K562 (cell line): ENCODE measurements at regions not wholly inside any gene's neighbourhood (a gene's known extent, or its start where the extent isn't known, plus 50 kb on each side); places are given as distances from the start of the nearest gene placed in this dataset.

ENCODE experiments used
- ATAC-seq: fragments of 200-7000 bp; cut with Tn5 transposase; 3 replicates; pipeline ENCODE4 v1.9.1; 2020; ENCODE audit warnings: moderate library complexity
- BruUV-seq: library from RNA; stranded (reverse); fragments of 400-500 nt; replicated peaks from 2 replicates; lab custom pipeline; 2021; lab: Mats Ljungman, UMichigan
- CTCF ChIA-PET: fragments of 300-600 bp; formaldehyde crosslinking; extraction: SDS; loops from one replicate; lab custom pipeline; 2021; ENCODE audit warnings: low intra/inter-chr PET ratio; lab: Yijun Ruan, JAX
- POLR2A ChIA-PET: fragments of 300-600, 350-650 bp; sonication (Branson Sonifier 250); formaldehyde crosslinking; extraction: SDS; loops from one replicate; lab custom pipeline; 2021; ENCODE audit warnings: antibody characterized with exemption, inconsistent platforms; lab: Yijun Ruan, JAX
- DNase-seq, 4 experiments: peaks; one replicate each; pipeline versions ENCODE4 v3.0.0 to v3.0.0-alpha.2; 2011 to 2018; ENCODE audit warnings: low spot score in 3 of 4, mixed read lengths in 3 of 4; ENCODE audit errors: extremely low read depth in 1 of 4
- FAIRE-seq: peaks from 2 replicates; lab custom pipeline; 2011; peaks lifted over from hg19 to GRCh38; lab: Jason Lieb, UNC
- H2AFZ ChIP-seq: 2 replicates; pipeline ENCODE4 v1.6.0; 2011; ENCODE audit warnings: low read depth, low read length, control low read depth, inconsistent platforms
- H3K27ac ChIP-seq: fragments of 200-600 bp; 3 replicates; pipeline ENCODE4 v1.8.0; 2011; ENCODE audit warnings: low read depth, mild to moderate bottlenecking, control low read depth, inconsistent platforms, low read length, moderate library complexity, mixed read lengths; ENCODE audit errors: extremely low read depth
- H3K27me3 ChIP-seq, 2 experiments: fragments of 300-600 bp in 1 of 2; 2 replicates in 1 of 2; 3 replicates in 1 of 2; pipeline versions ENCODE4 v1.6.0 to v1.8.0; 2011; ENCODE audit warnings: inconsistent platforms in 2 of 2, low read length in 2 of 2, mild to moderate bottlenecking in 1 of 2, mixed read lengths in 1 of 2, moderate library complexity in 1 of 2; ENCODE audit not compliant: control insufficient read depth in 2 of 2, insufficient read depth in 2 of 2
- H3K36me3 ChIP-seq: fragments of 300-600 bp; 3 replicates; pipeline ENCODE4 v1.8.0; 2011; ENCODE audit warnings: mild to moderate bottlenecking, low read length, inconsistent platforms; ENCODE audit not compliant: control insufficient read depth, insufficient read depth
- H3K4me1 ChIP-seq, 2 experiments: fragments of 200-600 bp in 1 of 2; replicated peaks in 1 of 2; 2 replicates in 1 of 2; 3 replicates in 1 of 2; pipeline versions ENCODE4 v1.5.1 to v1.8.0; 2011; ENCODE audit warnings: inconsistent platforms in 2 of 2, low read length in 2 of 2, mild to moderate bottlenecking in 1 of 2, mixed read lengths in 1 of 2, moderate library complexity in 1 of 2; ENCODE audit not compliant: control insufficient read depth in 2 of 2, insufficient read depth in 2 of 2
- H3K4me2 ChIP-seq: 2 replicates; pipeline ENCODE4 v1.6.1; 2011; ENCODE audit warnings: low read length, control low read depth, inconsistent platforms, mixed read lengths; ENCODE audit not compliant: insufficient read depth
- H3K4me3 ChIP-seq: fragments of 200-600 bp; sonication (generic), shearing (Covaris generic); 2 replicates; pipeline ENCODE4 v1.5.1; 2016; ENCODE audit warnings: control low read depth, inconsistent platforms
- H3K79me2 ChIP-seq: fragments of 200-600 bp; 3 replicates; pipeline ENCODE4 v1.8.0; 2011; ENCODE audit warnings: low read length, inconsistent platforms; ENCODE audit not compliant: control insufficient read depth, insufficient read depth
- H3K9ac ChIP-seq, 2 experiments: 2 replicates each; pipeline versions ENCODE4 v1.6.0 to v1.6.1; 2011; ENCODE audit warnings: low read depth in 2 of 2, low read length in 2 of 2, control low read depth in 1 of 2, inconsistent platforms in 1 of 2, mild to moderate bottlenecking in 1 of 2, mixed read lengths in 1 of 2; ENCODE audit not compliant: insufficient read depth in 1 of 2
- H3K9me1 ChIP-seq: one replicate; pipeline ENCODE4 v1.6.0; 2011; ENCODE audit warnings: inconsistent platforms, mild to moderate bottlenecking, low read length, moderate library complexity; ENCODE audit not compliant: control insufficient read depth, insufficient read depth
- H3K9me3 ChIP-seq: replicated peaks from 2 replicates; pipeline ENCODE4 v1.5.1; 2011; ENCODE audit warnings: low read depth, low read length, inconsistent platforms; ENCODE audit not compliant: control insufficient read depth, insufficient read depth
- H4K20me1 ChIP-seq: replicated peaks from 2 replicates; pipeline ENCODE4 v1.6.1; 2011; ENCODE audit warnings: low read length, inconsistent platforms, mixed read lengths; ENCODE audit not compliant: control insufficient read depth, insufficient read depth
- ASH1L ChIP-seq: fragments of 450-650 bp; IDR thresholded peaks from 2 replicates; pipeline ENCODE4 v1.6.1; 2018; ENCODE audit warnings: borderline replicate concordance, mild to moderate bottlenecking, low read depth; ENCODE audit not compliant: partially characterized antibody
- GABPB2 ChIP-seq: fragments of 250-450 bp; sonication (Bioruptor Pico); conservative IDR thresholded peaks from 2 replicates; pipeline ENCODE4 v1.5.1; 2021; ENCODE audit warnings: mild to moderate bottlenecking
- KDM2B ChIP-seq: fragments of 250-450 bp; sonication (Bioruptor Pico); IDR thresholded peaks from 2 replicates; pipeline ENCODE4 v1.8.0; 2021; ENCODE audit warnings: mild to moderate bottlenecking, moderate library complexity
- NFE2L1 ChIP-seq: fragments of 450-650 bp; IDR thresholded peaks from 2 replicates; pipeline ENCODE4 v1.6.1; 2016; ENCODE audit warnings: missing genetic modification characterization, low read depth, mild to moderate bottlenecking, missing compliant biosample characterization, moderate library complexity, borderline replicate concordance
- NFXL1 ChIP-seq: fragments of 450-650 bp; formaldehyde crosslinking; IDR thresholded peaks from 2 replicates; pipeline ENCODE4 v1.4.0; 2021; ENCODE audit warnings: mild to moderate bottlenecking
- PHB ChIP-seq: fragments of 250-450 bp; sonication (Bioruptor Pico); IDR thresholded peaks from 2 replicates; pipeline ENCODE4 v1.5.0; 2021
- RBBP5 ChIP-seq: fragments of 200-600 bp; sonication (generic); IDR thresholded peaks from 2 replicates; pipeline ENCODE4 v1.6.1; 2012; ENCODE audit warnings: borderline replicate concordance, mild to moderate bottlenecking, low read length, control low read depth, inconsistent platforms; ENCODE audit not compliant: insufficient read depth, poor library complexity, severe bottlenecking
- ZNF165 ChIP-seq: fragments of 250-450 bp; sonication (Bioruptor Pico); IDR thresholded peaks from 2 replicates; pipeline ENCODE4 v1.4.0; 2020; ENCODE audit warnings: borderline replicate concordance
- ZNF263 ChIP-seq: sonication (generic); formaldehyde crosslinking; IDR thresholded peaks from 2 replicates; pipeline ENCODE4 v1.8.0; 2022; ENCODE audit warnings: mild to moderate bottlenecking, missing genetic modification reagents, borderline replicate concordance
- ZNF311 ChIP-seq: fragments of 250-450 bp; sonication (Bioruptor Pico); IDR thresholded peaks from 2 replicates; pipeline ENCODE4 v1.4.0; 2020; ENCODE audit warnings: mild to moderate bottlenecking, moderate library complexity
- WGBS: fragments of 100-300 bp; shearing (Covaris generic); methylation state at CpG from one replicate; pipeline ENCODE4 v1.1.6; 2016; ENCODE audit warnings: low coverage, mixed read lengths; ENCODE audit not compliant: insufficient coverage; ENCODE audit errors: missing lambda C conversion rate; 5-methylcytosine and 5-hydroxymethylcytosine counted together
- in situ Hi-C: fragments of 300-500 bp; cut with MboI; formaldehyde crosslinking; loops from 4 replicates; pipeline ENCODE4 v1.15.0; 2018; ENCODE audit warnings: inconsistent platforms, mixed read lengths
- intact Hi-C: fragments of 100-400 bp; cut with micrococcal nuclease; formaldehyde crosslinking; loops from 2 replicates; pipeline ENCODE4 v1.14.2; 2022
- TF ChIP-seq, protein P1 (sequence below): IDR thresholded peaks from 3 replicates; pipeline ENCODE4 v1.6.1; 2011; ENCODE audit warnings: borderline replicate concordance, mild to moderate bottlenecking; ENCODE audit not compliant: insufficient read length, insufficient read depth
- TF ChIP-seq, protein P2 (sequence below): fragments of 250-450 bp; sonication (Bioruptor Pico); IDR thresholded peaks from 2 replicates; pipeline ENCODE4 v1.8.0; 2021; ENCODE audit warnings: mild to moderate bottlenecking, moderate library complexity

DNA sequence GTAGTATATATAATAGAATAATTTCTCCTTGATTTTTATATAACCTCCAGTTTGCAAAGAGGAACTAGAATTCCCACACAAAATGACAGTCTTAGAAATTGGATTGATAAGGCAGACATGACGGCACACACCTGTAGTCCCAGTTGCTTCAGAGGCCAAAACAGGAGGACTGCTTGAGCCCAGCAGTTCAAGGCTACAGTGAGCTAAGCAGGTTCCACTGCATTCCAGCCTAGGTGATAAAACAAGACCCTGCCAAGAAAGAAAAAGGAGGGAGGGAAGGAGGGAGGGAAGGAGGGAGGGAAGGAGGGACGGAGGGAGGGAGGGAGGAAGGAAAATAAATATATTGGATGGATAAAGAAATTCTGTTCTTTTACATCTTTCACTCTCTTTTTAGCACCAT lies 77.6 kb upstream of the SASH1 start:
- H3K4me3 ChIP-seq, result no peak overlapping the region
- CTCF ChIA-PET, result no interaction called here
- BruUV-seq, result no TSS peak
- no peak for DNase-seq
- no peaks in the 10 kb centered on the region for H3K79me2 ChIP-seq
- FAIRE-seq, result no peak
- in situ Hi-C loops (no loop called here), intact Hi-C loops (no loop called here)
- no peak for ATAC-seq
- H3K27ac ChIP-seq, result no peak overlapping the region
- H2AFZ ChIP-seq, result no peak overlapping the region
- no peaks in the 10 kb centered on the region for H4K20me1 ChIP-seq
- H3K27me3 ChIP-seq, result peaks cover 0 to 17% of the 10 kb centered on the region in 2 experiments; a peak in 4 of 5 replicates
- no peaks in the 10 kb centered on the region for H3K36me3 ChIP-seq
- TF ChIP-seq KDM2B (no peak), ZNF311 (CRISPR knock-in tag) (no peak), ZNF165 (CRISPR knock-in tag) (no peak), NFE2L1 (tag) (no peak), GABPB2 (CRISPR knock-in tag) (no peak), PHB (CRISPR knock-in tag) (no peak), ASH1L (no peak), RBBP5 (no peak), NFXL1 (CRISPR knock-in tag) (no peak), ZNF263 (CRISPR knock-in tag) (no peak)
- TF ChIP-seq, protein P1, sequence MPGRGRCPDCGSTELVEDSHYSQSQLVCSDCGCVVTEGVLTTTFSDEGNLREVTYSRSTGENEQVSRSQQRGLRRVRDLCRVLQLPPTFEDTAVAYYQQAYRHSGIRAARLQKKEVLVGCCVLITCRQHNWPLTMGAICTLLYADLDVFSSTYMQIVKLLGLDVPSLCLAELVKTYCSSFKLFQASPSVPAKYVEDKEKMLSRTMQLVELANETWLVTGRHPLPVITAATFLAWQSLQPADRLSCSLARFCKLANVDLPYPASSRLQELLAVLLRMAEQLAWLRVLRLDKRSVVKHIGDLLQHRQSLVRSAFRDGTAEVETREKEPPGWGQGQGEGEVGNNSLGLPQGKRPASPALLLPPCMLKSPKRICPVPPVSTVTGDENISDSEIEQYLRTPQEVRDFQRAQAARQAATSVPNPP, result no peak
- TF ChIP-seq, protein P2, sequence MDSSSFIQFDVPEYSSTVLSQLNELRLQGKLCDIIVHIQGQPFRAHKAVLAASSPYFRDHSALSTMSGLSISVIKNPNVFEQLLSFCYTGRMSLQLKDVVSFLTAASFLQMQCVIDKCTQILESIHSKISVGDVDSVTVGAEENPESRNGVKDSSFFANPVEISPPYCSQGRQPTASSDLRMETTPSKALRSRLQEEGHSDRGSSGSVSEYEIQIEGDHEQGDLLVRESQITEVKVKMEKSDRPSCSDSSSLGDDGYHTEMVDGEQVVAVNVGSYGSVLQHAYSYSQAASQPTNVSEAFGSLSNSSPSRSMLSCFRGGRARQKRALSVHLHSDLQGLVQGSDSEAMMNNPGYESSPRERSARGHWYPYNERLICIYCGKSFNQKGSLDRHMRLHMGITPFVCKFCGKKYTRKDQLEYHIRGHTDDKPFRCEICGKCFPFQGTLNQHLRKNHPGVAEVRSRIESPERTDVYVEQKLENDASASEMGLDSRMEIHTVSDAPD, result no peak
- H3K9me3 ChIP-seq, result no peaks in the 10 kb centered on the region
- no peaks in the 10 kb centered on the region for H3K4me1 ChIP-seq
- H3K4me2 ChIP-seq, result no peak overlapping the region
- H3K9me1 ChIP-seq, result no peaks in the 10 kb centered on the region
- 0% methylated on average over 1 of the region's 2 CpGs for whole genome bisulfite sequencing
- H3K9ac ChIP-seq, result no peak overlapping the region
- POLR2A ChIA-PET, result no interaction called here
